ENCODE measurements at regions not wholly inside any gene's neighbourhood (a gene's known extent, or its start where the extent isn't known, plus 50 kb on each side); places are given as distances from the start of the nearest gene placed in this dataset.

- no peak for TF ChIP-seq CTCF (IDR thresholded peaks at IDR 0.05)
- TF ChIP-seq POLR2A (IDR thresholded peaks at IDR 0.05), result no peak
Observed at GRCh38 chr18:47418746-47419145, 167.3 kb upstream of the SKOR2 start.

All from right lobe of liver (tissue), 4 donors.